ENCODE measurements at regions not wholly inside any gene's neighbourhood (a gene's known extent, or its start where the extent isn't known, plus 50 kb on each side); places are given as distances from the start of the nearest gene placed in this dataset.

GRCh38 chr14:30088620-30089019 is 161.0 kb upstream of the PRKD1 start (continued):
- no peak for TF ChIP-seq CTCF (conservative IDR thresholded peaks at IDR 0.05; ENCODE audit: low read depth in 2 of 2)
- TF ChIP-seq NANOG (IDR thresholded peaks at IDR 0.05; ENCODE audit: borderline replicate concordance) = no peak
- no peak for TF ChIP-seq ETS1 (IDR thresholded peaks at IDR 0.05)
- TF ChIP-seq STAT1 (IDR thresholded peaks at IDR 0.05; ENCODE audit: unreplicated experiment) = no peak
- TF ChIP-seq ZNF114 (CRISPR knock-in tag; IDR thresholded peaks at IDR 0.05) = no peak
- TF ChIP-seq JUNB (IDR thresholded peaks at IDR 0.05; ENCODE audit: unreplicated experiment) = no peak
- no peak for TF ChIP-seq EZH2 (IDR thresholded peaks at IDR 0.05; ENCODE audit: low read depth, unreplicated experiment)
- TF ChIP-seq REST (IDR thresholded peaks at IDR 0.05; ENCODE audit: unreplicated experiment) = no peak

- Histone ChIP-seq H3K27ac (ENCODE audit: low read depth) (no peak overlapping the region), H3K4me1 (ENCODE audit: insufficient read depth) (no peaks in the 10 kb centered on the region), H3K9me2 (ENCODE audit: insufficient read depth) (no peaks in the 10 kb centered on the region; the same call in 1 of the 2 replicates), H3K36me3 (ENCODE audit: insufficient read depth) (no peaks in the 10 kb centered on the region), H3K79me2 (replicated peaks; ENCODE audit: insufficient read depth) (no peaks in the 10 kb centered on the region), H4K20me1 (replicated peaks; ENCODE audit: insufficient read depth) (no peaks in the 10 kb centered on the region), H3K4me2 (no peak overlapping the region), H2AFZ (no peak overlapping the region), H3F3A (replicated peaks; ENCODE audit: low read depth) (no peaks in the 10 kb centered on the region), H3K4me3 (no peak overlapping the region), H3K27me3 (ENCODE audit: insufficient read depth) (no peaks in the 10 kb centered on the region)
- ATAC-seq = no peak
- TF ChIP-seq EZH2 (IDR thresholded peaks at IDR 0.05; ENCODE audit: low read depth, unreplicated experiment) (no peak), NANOG (IDR thresholded peaks at IDR 0.05; ENCODE audit: borderline replicate concordance) (no peak), REST (IDR thresholded peaks at IDR 0.05; ENCODE audit: unreplicated experiment) (no peak)
- peaks cover 31% of the 10 kb centered on the region for H3K9me3 Mint-ChIP-seq
- no peak overlapping the region for H3K4me3 Mint-ChIP-seq
- no peak for DNase-seq (ENCODE audit: low spot score)
- no peak overlapping the region for H3K27ac Mint-ChIP-seq
- H3K4me1 Mint-ChIP-seq = no peaks in the 10 kb centered on the region
- H3K27me3 Mint-ChIP-seq (ENCODE audit: insufficient read depth, low read depth, poor library complexity) = peaks cover 2% of the 10 kb centered on the region
- H3K36me3 Mint-ChIP-seq (ENCODE audit: low read depth) = peaks cover 16% of the 10 kb centered on the region; the same call in 2 of the 3 replicates
Observed at GRCh38 chr14:30108975-30109700, 181.5 kb upstream of the PRKD1 start.

Measured in GM23338 (cell line).